ENCODE measurements at regions not wholly inside any gene's neighbourhood (a gene's known extent, or its start where the extent isn't known, plus 50 kb on each side); places are given as distances from the start of the nearest gene placed in this dataset.

- TF ChIP-seq CTCF (conservative IDR thresholded peaks at IDR 0.05) (no peak), EZH2 (IDR thresholded peaks at IDR 0.05; ENCODE audit: low read depth) (no peak)
Measured at GRCh38 chr2:128799284-128799552, 480.6 kb upstream of the HS6ST1 start.
